Tibial nerve (tissue), 4 donors: ENCODE measurements at regions not wholly inside any gene's neighbourhood (a gene's known extent, or its start where the extent isn't known, plus 50 kb on each side); places are given as distances from the start of the nearest gene placed in this dataset.

Experiments used
- DNase-seq, 2 donors: peaks; one replicate each; pipeline ENCODE4 v3.0.0-alpha.2; 2019; ENCODE audit warnings: low spot score in 2 of 2
- H3K27ac ChIP-seq, 4 donors: fragments of 200-600 bp; sonication (generic) in 3 of 4; one replicate each; pipeline ENCODE4 v1.5.1; 2017 to 2019; ENCODE audit warnings: mild to moderate bottlenecking in 1 of 4
- H3K27me3 ChIP-seq, 2 donors: fragments of 200-600 bp; sonication (generic) in 1 of 2; one replicate each; pipeline versions ENCODE4 v1.5.1 to v1.6.0; 2017 to 2019
- H3K36me3 ChIP-seq, 3 donors: fragments of 200-600 bp; sonication (generic); one replicate each; pipeline ENCODE4 v1.5.1; 2018 to 2019
- H3K4me1 ChIP-seq, 4 donors: fragments of 200-600 bp; sonication (generic) in 3 of 4; one replicate each; pipeline ENCODE4 v1.5.1; 2017 to 2019
- H3K4me3 ChIP-seq, 4 donors: fragments of 200-600 bp; sonication (generic) in 3 of 4; one replicate each; pipeline ENCODE4 v1.5.1; 2017 to 2019; ENCODE audit warnings: mild to moderate bottlenecking in 1 of 4, moderate library complexity in 1 of 4
- H3K9me3 ChIP-seq, 4 donors: fragments of 200-600 bp; sonication (generic) in 3 of 4; one replicate each; pipeline ENCODE4 v1.5.1; 2017 to 2019
- CTCF ChIP-seq, 5 experiments: fragments of 200-600 bp in 3 of 5; fragments of 450-650 bp in 2 of 5; sonication (generic) in 3 of 5; IDR thresholded peaks; one replicate each; pipeline ENCODE4 v1.5.1; 2016 to 2019; ENCODE audit warnings: antibody characterized with exemption in 5 of 5, mild to moderate bottlenecking in 3 of 5, moderate library complexity in 2 of 5
- EP300 ChIP-seq, 2 donors: sonication (generic); formaldehyde crosslinking; IDR thresholded peaks; one replicate each; pipeline ENCODE4 v1.6.1; 2017; ENCODE audit warnings: antibody characterized with exemption in 2 of 2, mild to moderate bottlenecking in 1 of 2
- POLR2A ChIP-seq, 2 donors: fragments of 450-650 bp; IDR thresholded peaks; one replicate each; pipeline ENCODE4 v1.6.1; 2017; ENCODE audit warnings: antibody characterized with exemption in 2 of 2, mild to moderate bottlenecking in 2 of 2, moderate library complexity in 2 of 2
- WGBS, 2 donors: methylation state at CpG; one replicate each; pipeline ENCODE4 v1.1.5; 2018; 5-methylcytosine and 5-hydroxymethylcytosine counted together

DNA sequence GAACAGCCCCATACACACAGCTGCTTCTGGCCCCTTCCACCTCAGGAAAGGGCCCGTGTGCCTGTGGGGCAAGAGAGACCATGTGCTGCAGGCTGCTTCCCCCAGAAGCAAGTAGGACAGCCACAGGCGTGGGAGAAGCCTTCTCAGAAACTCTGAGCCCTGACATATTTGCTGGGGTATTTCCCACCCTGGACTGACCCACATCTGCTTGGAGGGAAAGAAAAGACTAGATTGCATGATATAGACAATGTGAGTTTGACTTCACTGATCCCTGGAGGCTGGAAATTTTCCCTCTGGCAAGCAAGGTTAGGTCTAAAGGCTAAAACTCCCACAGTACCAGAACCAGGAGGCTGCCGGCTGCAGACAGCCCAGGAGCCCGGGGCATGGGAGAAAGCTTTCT lies 213.3 kb upstream of the SSTR4 start:
- no peaks in the 10 kb centered on the region for H3K4me1 ChIP-seq
- no peaks in the 10 kb centered on the region for H3K9me3 ChIP-seq
- no peak for DNase-seq
- H3K36me3 ChIP-seq: no peaks in the 10 kb centered on the region
- TF ChIP-seq CTCF (IDR thresholded peaks at IDR 0.05): no peak
- no peak for TF ChIP-seq EP300 (IDR thresholded peaks at IDR 0.05)
- no peak for TF ChIP-seq POLR2A (IDR thresholded peaks at IDR 0.05)
- no peak overlapping the region for H3K27ac ChIP-seq
- WGBS, 2 donors: 65 to 80% methylated on average over 4 of the region's 4 CpGs
- H3K4me3 ChIP-seq: no peak overlapping the region
- H3K27me3 ChIP-seq: no peaks in the 10 kb centered on the region

DNA sequence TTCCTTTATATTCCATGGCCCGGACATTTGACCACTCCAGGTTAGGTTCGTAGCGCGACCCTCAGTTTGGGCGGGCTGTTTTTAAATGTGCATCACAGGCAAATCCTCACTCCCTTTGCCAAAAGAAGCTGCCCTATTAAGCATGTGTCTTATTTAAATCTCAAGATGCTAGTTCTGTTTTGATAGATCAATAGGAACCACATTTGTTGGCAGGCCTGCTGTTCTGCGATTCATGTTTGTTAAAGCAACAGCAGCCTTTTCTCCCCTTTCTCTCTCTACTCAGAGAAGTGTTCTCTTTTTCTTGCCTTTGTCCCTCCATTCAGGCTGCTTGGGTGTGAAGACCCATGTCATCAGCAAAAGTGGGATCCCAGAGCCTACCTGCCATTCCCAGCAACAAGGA lies 212.0 kb upstream of the SSTR4 start:
- Histone ChIP-seq H3K27me3 (no peaks in the 10 kb centered on the region), H3K27ac (no peak overlapping the region), H3K4me1 (no peaks in the 10 kb centered on the region), H3K4me3 (no peak overlapping the region), H3K36me3 (no peaks in the 10 kb centered on the region), H3K9me3 (no peaks in the 10 kb centered on the region)
- no peak for DNase-seq
- 67 to 82% methylated on average over 6 of the region's 6 CpGs for WGBS, 2 donors
- TF ChIP-seq EP300 (IDR thresholded peaks at IDR 0.05) (no peak), POLR2A (IDR thresholded peaks at IDR 0.05) (no peak), CTCF (IDR thresholded peaks at IDR 0.05) (no peak)

DNA sequence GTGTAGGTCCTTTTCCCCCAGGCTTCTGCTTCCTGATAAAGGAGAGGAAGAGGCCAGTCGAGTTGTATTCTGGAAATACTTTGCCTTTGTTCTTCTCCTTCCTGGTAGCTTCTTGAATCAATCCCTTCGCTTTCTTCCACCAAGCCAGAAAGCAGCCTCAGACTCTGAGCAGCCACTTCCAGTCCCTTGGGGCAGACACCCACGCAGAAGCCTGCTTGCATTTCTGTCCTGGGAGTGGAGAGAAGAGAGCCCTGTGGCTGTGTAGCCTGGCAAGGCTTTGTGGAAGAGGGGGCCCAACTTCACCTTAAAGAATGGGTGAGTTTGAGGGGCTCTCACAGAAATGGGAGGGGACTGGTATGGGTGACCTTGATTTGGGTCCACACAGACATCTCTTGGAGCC lies 211.0 kb upstream of the SSTR4 start:
- 54 to 59% methylated on average over 3 of the region's 3 CpGs for WGBS, 2 donors
- Histone ChIP-seq H3K27me3 (no peaks in the 10 kb centered on the region), H3K4me3 (no peak overlapping the region), H3K9me3 (no peaks in the 10 kb centered on the region), H3K4me1 (no peaks in the 10 kb centered on the region), H3K27ac (no peak overlapping the region), H3K36me3 (no peaks in the 10 kb centered on the region)
- TF ChIP-seq EP300 (IDR thresholded peaks at IDR 0.05) (no peak), POLR2A (IDR thresholded peaks at IDR 0.05) (no peak)
- DNase-seq: no peak

DNA sequence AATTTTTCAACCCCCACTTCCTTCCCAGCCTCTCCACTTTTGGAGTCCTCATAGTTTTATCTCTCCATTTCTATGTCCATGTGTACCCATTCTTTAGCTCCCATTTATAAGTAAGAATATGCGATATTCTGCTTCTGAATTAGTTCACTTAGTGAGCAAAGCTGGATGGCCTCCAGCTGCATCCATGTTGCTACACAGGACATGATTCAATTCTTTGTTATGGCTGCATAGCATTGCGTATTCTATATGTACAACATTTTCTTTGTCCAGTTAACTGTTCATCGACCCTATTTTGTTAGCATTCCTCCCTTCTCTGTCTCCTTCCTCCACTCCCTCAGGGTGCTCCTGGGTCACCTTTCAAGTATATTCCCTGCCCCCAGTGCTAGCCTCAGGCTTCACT lies 210.0 kb upstream of the SSTR4 start:
- no peak for TF ChIP-seq POLR2A (IDR thresholded peaks at IDR 0.05)
- TF ChIP-seq EP300 (IDR thresholded peaks at IDR 0.05): no peak
- TF ChIP-seq CTCF (IDR thresholded peaks at IDR 0.05): no peak
- no peak for DNase-seq
- no peaks in the 10 kb centered on the region for H3K36me3 ChIP-seq
- H3K4me1 ChIP-seq: no peaks in the 10 kb centered on the region
- H3K9me3 ChIP-seq: no peaks in the 10 kb centered on the region
- 62 to 73% methylated on average over 3 of the region's 3 CpGs for WGBS, 2 donors
- H3K4me3 ChIP-seq: no peak overlapping the region
- no peaks in the 10 kb centered on the region for H3K27me3 ChIP-seq
- H3K27ac ChIP-seq: no peak overlapping the region

GRCh38 chr20:22825546-22825945 lies 209.6 kb upstream of the SSTR4 start:
- Histone ChIP-seq H3K27ac (no peak overlapping the region), H3K27me3 (no peaks in the 10 kb centered on the region), H3K4me3 (no peak overlapping the region), H3K9me3 (no peaks in the 10 kb centered on the region), H3K36me3 (no peaks in the 10 kb centered on the region), H3K4me1 (no peaks in the 10 kb centered on the region)
- DNase-seq: no peak
- no peak for TF ChIP-seq POLR2A (IDR thresholded peaks at IDR 0.05)
- TF ChIP-seq EP300 (IDR thresholded peaks at IDR 0.05): no peak
- TF ChIP-seq CTCF (IDR thresholded peaks at IDR 0.05): no peak
- 62 to 73% methylated on average over 3 to 4 of the region's 4 CpGs for WGBS, 2 donors
